MCF 10A (cell line): ENCODE measurements at regions not wholly inside any gene's neighbourhood (a gene's known extent, or its start where the extent isn't known, plus 50 kb on each side); places are given as distances from the start of the nearest gene placed in this dataset.

Experiments
- BruUV-seq: library from RNA; stranded (reverse); fragments of 400-500 nt; replicated peaks from 2 replicates; lab custom pipeline; 2021; lab: Mats Ljungman, UMichigan
- CTCF ChIA-PET: fragments of 300-600 bp; sonication (Branson Sonifier 250); formaldehyde crosslinking; extraction: SDS; loops from one replicate; lab custom pipeline; 2021; ENCODE audit warnings: antibody characterized with exemption, inconsistent platforms; lab: Yijun Ruan, JAX
- POLR2A ChIA-PET: fragments of 300-600, 350-650 bp; sonication (Branson Sonifier 250); formaldehyde crosslinking; extraction: SDS; loops from one replicate; lab custom pipeline; 2020; ENCODE audit warnings: antibody characterized with exemption, inconsistent platforms; lab: Yijun Ruan, JAX
- DNase-seq: peaks from one replicate; pipeline ENCODE4 v3.0.0-alpha.2; 2018; ENCODE audit not compliant: unreplicated experiment
- H3K27ac Mint-ChIP-seq: one replicate; pipeline ENCODE4 v1.8.0; 2022; ENCODE audit warnings: mild to moderate bottlenecking, low read depth, mixed read lengths; ENCODE audit not compliant: unreplicated experiment
- H3K27me3 Mint-ChIP-seq: one replicate; pipeline ENCODE4 v1.8.0; 2022; ENCODE audit warnings: mixed read lengths; ENCODE audit not compliant: insufficient read depth, unreplicated experiment
- H3K36me3 Mint-ChIP-seq: one replicate; pipeline ENCODE4 v1.8.0; 2022; ENCODE audit warnings: mild to moderate bottlenecking, moderate library complexity, mixed read lengths; ENCODE audit not compliant: insufficient read depth, unreplicated experiment
- H3K4me1 Mint-ChIP-seq: one replicate; pipeline ENCODE4 v1.8.0; 2022; ENCODE audit warnings: mixed read lengths; ENCODE audit not compliant: insufficient read depth, unreplicated experiment
- H3K4me3 Mint-ChIP-seq: one replicate; pipeline ENCODE4 v1.8.0; 2022; ENCODE audit warnings: mild to moderate bottlenecking, moderate library complexity, mixed read lengths; ENCODE audit not compliant: unreplicated experiment
- H3K9me3 Mint-ChIP-seq: one replicate; pipeline ENCODE4 v1.8.0; 2022; ENCODE audit warnings: mixed read lengths; ENCODE audit not compliant: unreplicated experiment
- intact Hi-C: fragments of 100-400 bp; cut with micrococcal nuclease; formaldehyde crosslinking; loops from 2 replicates; pipeline ENCODE4 v1.14.1; 2022
- TF ChIP-seq, protein P1 (sequence below): fragments of 200-600 bp; IDR thresholded peaks from one replicate; pipeline ENCODE4 v1.8.0; 2022; ENCODE audit warnings: antibody characterized with exemption, mild to moderate bottlenecking; ENCODE audit not compliant: unreplicated experiment

- TF ChIP-seq, protein P1, sequence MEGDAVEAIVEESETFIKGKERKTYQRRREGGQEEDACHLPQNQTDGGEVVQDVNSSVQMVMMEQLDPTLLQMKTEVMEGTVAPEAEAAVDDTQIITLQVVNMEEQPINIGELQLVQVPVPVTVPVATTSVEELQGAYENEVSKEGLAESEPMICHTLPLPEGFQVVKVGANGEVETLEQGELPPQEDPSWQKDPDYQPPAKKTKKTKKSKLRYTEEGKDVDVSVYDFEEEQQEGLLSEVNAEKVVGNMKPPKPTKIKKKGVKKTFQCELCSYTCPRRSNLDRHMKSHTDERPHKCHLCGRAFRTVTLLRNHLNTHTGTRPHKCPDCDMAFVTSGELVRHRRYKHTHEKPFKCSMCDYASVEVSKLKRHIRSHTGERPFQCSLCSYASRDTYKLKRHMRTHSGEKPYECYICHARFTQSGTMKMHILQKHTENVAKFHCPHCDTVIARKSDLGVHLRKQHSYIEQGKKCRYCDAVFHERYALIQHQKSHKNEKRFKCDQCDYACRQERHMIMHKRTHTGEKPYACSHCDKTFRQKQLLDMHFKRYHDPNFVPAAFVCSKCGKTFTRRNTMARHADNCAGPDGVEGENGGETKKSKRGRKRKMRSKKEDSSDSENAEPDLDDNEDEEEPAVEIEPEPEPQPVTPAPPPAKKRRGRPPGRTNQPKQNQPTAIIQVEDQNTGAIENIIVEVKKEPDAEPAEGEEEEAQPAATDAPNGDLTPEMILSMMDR: no peak
- peaks cover 11% of the 10 kb centered on the region for H3K27me3 Mint-ChIP-seq
- ChIA-PET CTCF (interaction anchor here (0.7 to 0.9 kb wide), 2 partner anchors 9 to 14 kb away, joined by 3 read pairs; no protein-coding TSS in a partner anchor), POLR2A (interaction anchor here (0.7 to 1.0 kb wide), 2 partner anchors 15 to 87 kb away, joined by 3 read pairs; no protein-coding TSS in a partner anchor)
- peaks cover 9% of the 10 kb centered on the region for H3K4me1 Mint-ChIP-seq
- no peak overlapping the region for H3K4me3 Mint-ChIP-seq
- no peaks in the 10 kb centered on the region for H3K9me3 Mint-ChIP-seq
- no TSS peak for BruUV-seq
- no peak overlapping the region for H3K27ac Mint-ChIP-seq
- DNase-seq: no peak
- no peaks in the 10 kb centered on the region for H3K36me3 Mint-ChIP-seq
- intact Hi-C loops: no loop called here
Measured at GRCh38 chr5:156126716-156127115, 200.2 kb upstream of the SGCD start.

DNA sequence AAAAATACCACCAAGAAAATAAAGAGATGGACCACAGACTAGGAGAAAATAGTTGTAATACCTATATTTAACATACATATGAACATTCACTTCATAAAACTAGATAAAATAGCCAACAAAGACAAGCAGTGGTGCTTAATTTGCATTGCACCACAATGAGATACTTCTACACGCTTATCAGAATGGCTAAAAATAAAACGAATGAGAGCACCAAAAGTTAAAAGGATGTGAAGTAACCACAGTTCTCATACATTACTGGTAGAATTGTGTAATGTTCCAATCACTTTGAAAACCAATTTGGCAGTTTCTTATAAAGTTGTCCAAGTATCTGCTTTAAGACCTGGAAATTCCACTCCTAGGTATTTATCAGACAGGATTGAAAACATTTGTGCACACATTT is 198.9 kb upstream of the SGCD start:
- intact Hi-C loops: no loop called here
- H3K27me3 Mint-ChIP-seq: no peaks in the 10 kb centered on the region
- POLR2A ChIA-PET: interaction anchor here (0.8 kb wide), 1 partner anchor 19 kb away, joined by 3 read pairs; no protein-coding TSS in a partner anchor

DNA sequence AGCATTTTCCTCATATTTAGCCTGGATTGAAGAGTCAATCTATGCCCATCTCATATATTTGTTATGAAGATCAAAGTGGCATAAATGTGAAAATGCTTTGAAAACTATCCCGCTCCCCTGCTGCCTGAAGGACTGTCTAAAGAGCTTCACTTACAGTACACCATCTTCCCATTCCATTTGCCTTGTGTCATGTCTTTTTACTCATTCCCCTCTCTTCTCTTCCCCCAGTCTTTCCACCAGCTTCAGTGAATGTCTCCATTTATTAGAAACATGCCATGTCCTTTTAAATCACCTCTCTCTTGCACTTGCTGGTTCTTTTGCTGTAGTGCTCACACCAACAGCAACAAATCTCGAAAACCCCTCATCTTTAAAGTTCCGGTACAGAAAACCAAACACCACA is 192.7 kb upstream of the SGCD start:
- POLR2A ChIA-PET: no interaction called here
- no peak for DNase-seq
- H3K4me3 Mint-ChIP-seq: no peak overlapping the region
- no peaks in the 10 kb centered on the region for H3K9me3 Mint-ChIP-seq
- no peaks in the 10 kb centered on the region for H3K4me1 Mint-ChIP-seq
- H3K36me3 Mint-ChIP-seq: no peaks in the 10 kb centered on the region
- TF ChIP-seq, protein P1: no peak
- BruUV-seq: no TSS peak
- no peaks in the 10 kb centered on the region for H3K27me3 Mint-ChIP-seq
- no peak overlapping the region for H3K27ac Mint-ChIP-seq
- CTCF ChIA-PET: no interaction called here
- intact Hi-C loops: loop anchor here (10.0 kb wide), 1 partner anchor 341 kb away; no protein-coding TSS in a partner anchor

More for the DNA sequence above, 198.9 kb upstream of the SGCD start:
- CTCF ChIA-PET: no interaction called here
- H3K9me3 Mint-ChIP-seq: no peaks in the 10 kb centered on the region
- H3K4me1 Mint-ChIP-seq: no peaks in the 10 kb centered on the region
- no peak overlapping the region for H3K4me3 Mint-ChIP-seq
- no peak overlapping the region for H3K27ac Mint-ChIP-seq
- BruUV-seq: no TSS peak
- no peak for DNase-seq
- TF ChIP-seq, protein P1: no peak
- H3K36me3 Mint-ChIP-seq: no peaks in the 10 kb centered on the region

GRCh38 chr5:156135531-156135930 is 191.4 kb upstream of the SGCD start:
- no peak overlapping the region for H3K27ac Mint-ChIP-seq

More at GRCh38 chr5:156135531-156135930, 191.4 kb upstream of the SGCD start:
- no peaks in the 10 kb centered on the region for H3K9me3 Mint-ChIP-seq
- no peaks in the 10 kb centered on the region for H3K36me3 Mint-ChIP-seq
- intact Hi-C loops: loop anchor here (10.0 kb wide), 1 partner anchor 339 kb away; no protein-coding TSS in a partner anchor
- no peaks in the 10 kb centered on the region for H3K27me3 Mint-ChIP-seq
- no peak overlapping the region for H3K4me3 Mint-ChIP-seq
- DNase-seq: no peak
- H3K4me1 Mint-ChIP-seq: no peaks in the 10 kb centered on the region
- ChIA-PET CTCF (no interaction called here), POLR2A (no interaction called here)
- TF ChIP-seq, protein P1: no peak
- BruUV-seq: no TSS peak
